ENCODE measurements at regions not wholly inside any gene's neighbourhood (a gene's known extent, or its start where the extent isn't known, plus 50 kb on each side); places are given as distances from the start of the nearest gene placed in this dataset.
"Not testable (repeated sequence)": the region's sequence is repeated elsewhere in the genome, so short reads cannot be mapped to it uniquely, and the experiment has no call there.

DNA sequence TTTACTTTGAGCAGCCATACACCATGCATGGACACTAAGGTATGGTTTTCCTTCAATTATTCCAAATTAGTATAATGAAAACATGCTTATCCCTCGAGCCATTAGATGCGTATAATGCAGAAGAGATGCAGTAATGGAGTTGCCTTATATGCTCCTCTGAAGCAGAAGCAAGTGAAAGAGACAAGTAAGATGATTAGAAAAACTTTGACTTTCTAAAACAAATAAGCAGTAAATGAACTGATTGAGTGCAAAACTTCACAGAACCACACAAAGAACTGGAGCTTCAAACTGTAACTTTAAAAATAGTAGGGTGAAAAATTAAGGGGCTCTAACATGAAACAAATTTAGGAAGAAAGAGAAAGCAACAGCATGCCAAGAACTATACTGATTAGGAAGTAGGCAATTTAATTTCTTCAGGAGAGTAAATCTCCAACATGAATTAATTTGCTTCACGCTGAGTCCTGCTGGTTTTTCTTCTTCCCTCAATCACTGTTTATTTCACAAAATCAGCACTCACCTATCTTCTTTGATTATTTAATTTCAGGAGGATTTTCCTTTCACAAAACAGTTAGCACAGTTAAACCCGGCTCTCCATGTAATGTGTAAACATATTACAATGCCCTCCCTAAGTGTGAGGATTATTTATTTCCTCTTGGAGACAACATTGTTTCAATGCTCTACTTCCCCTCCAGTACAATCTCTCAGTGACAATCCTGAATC, 90.3 kb upstream of the PAM start:
- intact Hi-C loops (cut with DNase I) = no loop called here
- no peaks in the 10 kb centered on the region for H3K36me3 ChIP-seq
- peak overlapping the region in 2 of 4 donors; percentile 56 to 62 for H3K27ac ChIP-seq
- WGBS, 2 donors = 24 to 51% methylated on average over 4 of the region's 4 CpGs
- no peak for DNase-seq
- TF ChIP-seq, protein P1, sequence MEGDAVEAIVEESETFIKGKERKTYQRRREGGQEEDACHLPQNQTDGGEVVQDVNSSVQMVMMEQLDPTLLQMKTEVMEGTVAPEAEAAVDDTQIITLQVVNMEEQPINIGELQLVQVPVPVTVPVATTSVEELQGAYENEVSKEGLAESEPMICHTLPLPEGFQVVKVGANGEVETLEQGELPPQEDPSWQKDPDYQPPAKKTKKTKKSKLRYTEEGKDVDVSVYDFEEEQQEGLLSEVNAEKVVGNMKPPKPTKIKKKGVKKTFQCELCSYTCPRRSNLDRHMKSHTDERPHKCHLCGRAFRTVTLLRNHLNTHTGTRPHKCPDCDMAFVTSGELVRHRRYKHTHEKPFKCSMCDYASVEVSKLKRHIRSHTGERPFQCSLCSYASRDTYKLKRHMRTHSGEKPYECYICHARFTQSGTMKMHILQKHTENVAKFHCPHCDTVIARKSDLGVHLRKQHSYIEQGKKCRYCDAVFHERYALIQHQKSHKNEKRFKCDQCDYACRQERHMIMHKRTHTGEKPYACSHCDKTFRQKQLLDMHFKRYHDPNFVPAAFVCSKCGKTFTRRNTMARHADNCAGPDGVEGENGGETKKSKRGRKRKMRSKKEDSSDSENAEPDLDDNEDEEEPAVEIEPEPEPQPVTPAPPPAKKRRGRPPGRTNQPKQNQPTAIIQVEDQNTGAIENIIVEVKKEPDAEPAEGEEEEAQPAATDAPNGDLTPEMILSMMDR (IDR thresholded peaks at IDR 0.05) = no peak
- no peak for TF ChIP-seq POLR2A (IDR thresholded peaks at IDR 0.05)
- H3K4me3 ChIP-seq = no peak overlapping the region
- no peaks in the 10 kb centered on the region for H3K9me3 ChIP-seq
- H3K27me3 ChIP-seq = no peaks in the 10 kb centered on the region
- H3K4me1 ChIP-seq = peaks cover 0 to 58% (median 5%) of the 10 kb centered on the region in 3 donors

DNA sequence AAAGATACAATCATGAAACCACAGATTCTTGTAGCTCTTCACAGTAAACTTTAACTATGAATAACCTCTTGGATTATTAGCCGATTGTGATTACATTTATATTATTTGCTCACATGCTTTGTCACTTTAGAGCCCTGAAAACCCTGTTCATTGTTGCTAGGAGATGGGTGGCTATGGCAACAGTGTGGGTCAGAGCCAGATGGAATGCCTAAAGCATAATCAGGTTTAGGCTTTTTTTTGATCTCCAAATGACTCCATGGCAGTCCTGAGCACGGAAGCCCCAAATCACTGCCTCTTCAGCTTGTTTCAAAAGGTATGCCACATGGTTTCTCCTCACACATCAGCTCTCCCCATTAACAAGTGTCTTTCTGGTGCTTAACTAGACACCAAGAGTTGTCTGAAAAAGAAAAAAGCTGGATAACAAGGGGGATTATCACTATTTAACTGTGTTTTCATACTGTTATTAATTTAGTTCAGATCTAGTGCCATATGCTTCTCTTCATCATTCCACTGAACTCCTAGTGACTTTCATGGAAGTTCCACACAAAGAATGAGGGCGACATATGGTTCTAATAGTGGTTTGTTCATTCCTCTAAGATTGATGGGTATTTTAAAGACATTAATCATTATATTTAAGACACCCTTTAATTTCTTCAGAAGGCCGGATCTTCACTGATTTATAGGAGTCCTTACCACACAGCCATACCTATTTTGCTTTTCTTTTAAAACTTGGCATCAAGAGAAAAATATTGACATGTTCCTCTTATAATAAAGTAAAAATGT, 88.8 kb upstream of the PAM start:
- Histone ChIP-seq H3K27ac (no peak overlapping the region), H3K9me3 (no peaks in the 10 kb centered on the region), H3K36me3 (no peaks in the 10 kb centered on the region), H3K4me3 (no peak overlapping the region), H3K27me3 (no peaks in the 10 kb centered on the region), H3K4me1 (peaks cover 0 to 58% (median 5%) of the 10 kb centered on the region in 3 donors)
- TF ChIP-seq, protein P1 (IDR thresholded peaks at IDR 0.05) = no peak
- no peak for TF ChIP-seq POLR2A (IDR thresholded peaks at IDR 0.05)
- intact Hi-C loops (cut with DNase I) = no loop called here
- no peak for DNase-seq
- WGBS, 2 donors = 47 to 54% methylated on average over 4 of the region's 4 CpGs

DNA sequence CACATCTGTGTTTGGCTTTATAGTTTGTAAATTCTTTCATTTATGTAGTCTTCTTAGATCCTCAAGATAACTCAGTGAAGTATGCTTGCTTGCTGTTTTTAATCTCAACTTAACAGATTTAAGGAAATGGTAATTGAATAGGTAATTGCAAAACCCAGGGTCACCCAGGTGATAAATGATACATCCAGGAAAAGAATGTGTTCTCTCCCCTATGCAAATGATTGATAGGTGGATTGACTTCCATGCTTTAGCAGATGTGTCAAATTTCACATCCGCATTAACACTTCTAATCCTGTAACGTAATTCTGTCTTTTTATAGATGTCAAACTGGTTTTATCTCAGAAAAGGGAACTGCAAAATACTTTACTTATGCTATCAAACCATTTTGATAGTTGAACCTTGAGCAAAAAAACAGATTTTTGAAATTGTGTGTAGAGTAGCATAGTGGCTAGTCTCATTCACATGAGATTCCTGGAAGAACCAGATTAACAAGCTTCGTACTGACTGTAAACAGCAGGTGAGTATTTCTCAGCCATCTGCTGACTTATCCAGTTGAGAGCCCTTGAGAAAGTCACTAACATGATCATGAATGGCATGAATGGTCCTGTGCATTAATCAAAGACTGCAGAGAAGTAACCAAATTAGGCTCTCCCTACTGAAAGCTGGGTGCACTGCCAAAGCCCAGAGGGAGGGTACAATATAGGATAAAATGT, 86.7 kb upstream of the PAM start:
- Histone ChIP-seq H3K27ac (peak overlapping the region in 2 of 4 donors; percentile 26 to 30), H3K36me3 (no peaks in the 10 kb centered on the region), H3K27me3 (no peaks in the 10 kb centered on the region), H3K9me3 (no peaks in the 10 kb centered on the region), H3K4me3 (no peak overlapping the region), H3K4me1 (peaks cover 0 to 51% (median 5%) of the 10 kb centered on the region in 3 donors)
- TF ChIP-seq POLR2A (IDR thresholded peaks at IDR 0.05) = no peak
- TF ChIP-seq, protein P1 (IDR thresholded peaks at IDR 0.05) = no peak
- no peak for DNase-seq
- WGBS, 2 donors = 35 to 43% methylated on average over 3 of the region's 3 CpGs
- intact Hi-C loops (cut with DNase I) = no loop called here

DNA sequence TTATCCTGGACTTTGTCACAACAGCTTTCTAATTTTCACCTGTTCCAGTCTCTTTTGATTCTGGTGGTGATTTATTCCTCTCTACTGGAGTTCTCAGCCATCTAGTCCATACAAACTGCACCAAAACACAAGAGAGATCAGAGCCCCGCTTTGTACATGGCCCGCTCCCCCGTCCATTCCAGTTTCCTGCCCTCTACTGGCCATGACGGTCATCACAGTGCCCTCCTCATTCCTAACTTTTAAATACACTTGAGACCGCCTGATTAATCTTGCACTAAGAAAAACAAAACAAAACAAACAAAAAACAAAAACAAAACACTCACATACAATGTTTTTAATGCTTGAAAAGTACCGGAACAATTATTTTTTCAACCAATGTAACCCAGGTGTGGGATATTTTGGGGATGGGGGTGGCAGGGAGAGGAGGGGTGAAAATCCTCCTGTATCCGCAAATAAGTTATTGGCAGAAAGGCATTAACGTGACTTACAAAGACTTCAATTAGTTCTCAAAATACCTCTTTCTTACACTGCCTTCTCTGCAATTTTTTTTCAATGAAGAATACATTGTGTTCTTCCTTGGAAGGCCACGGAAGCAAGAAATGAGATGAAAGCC, 84.8 kb upstream of the PAM start:
- no peaks in the 10 kb centered on the region for H3K9me3 ChIP-seq
- H3K4me1 ChIP-seq = peaks cover 0 to 31% (median 0%) of the 10 kb centered on the region in 3 donors
- no peak for DNase-seq
- no peak for TF ChIP-seq POLR2A (IDR thresholded peaks at IDR 0.05)
- TF ChIP-seq, protein P1 (IDR thresholded peaks at IDR 0.05) = peak in 3 of 6 experiments; percentile 14 to 46 (median 15)
- H3K36me3 ChIP-seq = no peaks in the 10 kb centered on the region
- intact Hi-C loops (cut with DNase I) = no loop called here
- H3K4me3 ChIP-seq = no peak overlapping the region
- no peak overlapping the region for H3K27ac ChIP-seq
- H3K27me3 ChIP-seq = no peaks in the 10 kb centered on the region
- 69 to 74% methylated on average over 9 of the region's 9 CpGs for WGBS, 2 donors

DNA sequence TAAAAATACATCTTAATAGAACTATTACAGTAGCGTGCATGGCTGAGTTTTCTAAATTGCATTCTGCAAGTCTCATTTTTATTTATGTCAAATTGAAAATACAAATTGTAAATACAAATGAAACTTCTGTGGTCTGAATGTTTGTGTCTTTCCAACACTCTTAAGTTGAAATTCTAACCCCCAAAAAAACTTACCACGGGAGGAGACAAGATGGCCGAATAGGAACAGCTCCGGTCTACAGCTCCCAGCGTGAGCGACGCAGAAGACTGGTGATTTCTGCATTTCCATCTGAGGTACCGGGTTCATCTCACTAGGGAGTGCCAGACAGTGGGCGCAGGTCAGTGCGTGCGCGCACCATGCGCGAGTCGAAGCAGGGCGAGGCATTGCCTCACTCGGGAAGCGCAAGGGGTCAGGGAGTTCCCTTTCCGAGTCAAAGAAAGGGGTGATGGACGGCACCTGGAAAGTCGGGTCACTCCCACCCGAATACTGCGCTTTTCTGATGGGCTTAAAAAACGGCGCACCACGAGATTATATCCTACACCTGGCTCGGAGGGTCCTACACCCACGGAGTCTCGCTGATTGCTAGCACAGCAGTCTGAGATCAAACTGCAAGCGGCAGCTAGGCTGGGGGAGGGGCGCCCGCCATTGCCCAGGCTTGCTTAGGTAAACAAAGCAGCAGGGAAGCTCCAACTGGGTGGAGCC, 83.9 kb upstream of the PAM start:
- peaks cover 0 to 23% (median 0%) of the 10 kb centered on the region in 3 donors for H3K4me1 ChIP-seq
- H3K27me3 ChIP-seq; H3K36me3 ChIP-seq; H3K4me3 ChIP-seq; intact Hi-C loops (cut with DNase I); H3K9me3 ChIP-seq; H3K27ac ChIP-seq; DNase-seq: not testable (repeated sequence)
- WGBS, 2 donors = 87 to 93% methylated on average over 21 to 26 of the region's 32 CpGs
